H1 (cell line): ENCODE measurements at regions not wholly inside any gene's neighbourhood (a gene's known extent, or its start where the extent isn't known, plus 50 kb on each side); places are given as distances from the start of the nearest gene placed in this dataset.

ENCODE experiments used
- CHD7 ChIP-seq: fragments of 300-600 bp; sonication (generic); IDR thresholded peaks from 2 replicates; pipeline ENCODE4 v1.7.1; 2012; ENCODE audit warnings: low read length, moderate library complexity, mild to moderate bottlenecking, inconsistent platforms; ENCODE audit not compliant: insufficient replicate concordance
- YY1 ChIP-seq: IDR thresholded peaks from 2 replicates; pipeline ENCODE4 v1.6.1; 2011; ENCODE audit warnings: low read depth, mild to moderate bottlenecking, low read length

- TF ChIP-seq CHD7 (no peak), YY1 (no peak)
These were observed 745.5 kb downstream of the C6orf118 start (continued) for GRCh38 chr6:164563924-164564323.
